D721Med (cell line): ENCODE measurements at regions not wholly inside any gene's neighbourhood (a gene's known extent, or its start where the extent isn't known, plus 50 kb on each side); places are given as distances from the start of the nearest gene placed in this dataset.
A peak's percentile ranks its signal among the peaks of the same experiment; 100 is the strongest.
"Not testable (repeated sequence)": the region's sequence is repeated elsewhere in the genome, so short reads cannot be mapped to it uniquely, and the experiment has no call there.

Source experiments
- DNase-seq: peaks from one replicate; pipeline ENCODE4 v3.0.0; 2011; ENCODE audit warnings: low spot score; ENCODE audit not compliant: insufficient read length
- FAIRE-seq: peaks from 2 replicates; lab custom pipeline; 2011; peaks lifted over from hg19 to GRCh38; lab: Jason Lieb, UNC
- CTCF ChIP-seq: IDR thresholded peaks from 2 replicates; pipeline ENCODE4 v1.5.1; 2012; ENCODE audit warnings: mild to moderate bottlenecking, control low read depth; ENCODE audit not compliant: insufficient read depth; ENCODE audit errors: missing control alignments

GRCh38 chr5:44536650-44537260 lies 147.5 kb upstream of the FGF10 start:
- FAIRE-seq = peak; percentile 25
- TF ChIP-seq CTCF = peak; percentile 39

GRCh38 chr5:44535621-44536020 lies 146.4 kb upstream of the FGF10 start:
- DNase-seq (no peak), FAIRE-seq (no peak)
- no peak for TF ChIP-seq CTCF

More at GRCh38 chr5:44536650-44537260, 147.5 kb upstream of the FGF10 start:
- no peak for DNase-seq

- FAIRE-seq (no peak), DNase-seq (no peak)
- TF ChIP-seq CTCF = no peak
These were observed 143.8 kb upstream of the FGF10 start for GRCh38 chr5:44532981-44533380.

GRCh38 chr5:44531756-44532155 lies 142.5 kb upstream of the FGF10 start:
- DNase-seq, FAIRE-seq: not testable (repeated sequence)

- not testable (repeated sequence) for FAIRE-seq, DNase-seq
These were observed 141.6 kb upstream of the FGF10 start for GRCh38 chr5:44530783-44531182.

GRCh38 chr5:44511596-44511995 lies 122.4 kb upstream of the FGF10 start:
- no peak for FAIRE-seq
- TF ChIP-seq CTCF = no peak
- DNase-seq = no peak

GRCh38 chr5:44506561-44506960 lies 117.3 kb upstream of the FGF10 start:
- no peak for DNase-seq
- no peak for FAIRE-seq
- TF ChIP-seq CTCF = no peak

GRCh38 chr5:44499381-44499780 lies 110.2 kb upstream of the FGF10 start:
- DNase-seq = no peak
- FAIRE-seq = no peak
- TF ChIP-seq CTCF = no peak
